ENCODE measurements at regions not wholly inside any gene's neighbourhood (a gene's known extent, or its start where the extent isn't known, plus 50 kb on each side); places are given as distances from the start of the nearest gene placed in this dataset.

- TF ChIP-seq ETS2 (tag; IDR thresholded peaks at IDR 0.05; ENCODE audit: borderline replicate concordance, poor library complexity, severe bottlenecking) (no peak), RCOR1 (IDR thresholded peaks at IDR 0.05; ENCODE audit: borderline replicate concordance in 1 of 2, low read depth in 2 of 2, low read length in 2 of 2) (peak in 1 of 2 experiments; percentile 6; a peak in 1 of 4 replicates), ZNF165 (CRISPR knock-in tag; IDR thresholded peaks at IDR 0.05; ENCODE audit: borderline replicate concordance) (0 out of 2 replicates have a peak, but pooled peaks have one; percentile 54), ZNF76 (CRISPR knock-in tag; IDR thresholded peaks at IDR 0.05; ENCODE audit: borderline replicate concordance) (peak; percentile 85; the same call in 1 of the 2 replicates), PHF8 (IDR thresholded peaks at IDR 0.05; ENCODE audit: borderline replicate concordance, low read length) (peak; percentile 27; the same call in 1 of the 2 replicates), CREB3L1 (IDR thresholded peaks at IDR 0.05; ENCODE audit: borderline replicate concordance, low read depth) (peak; percentile 9; the same call in 1 of the 2 replicates), BACH1 (tag; IDR thresholded peaks at IDR 0.05) (peak; percentile 13; the same call in 1 of the 2 replicates), DIDO1 (tag; IDR thresholded peaks at IDR 0.05; ENCODE audit: low read depth) (0 out of 2 replicates have a peak, but pooled peaks have one; percentile 41), ZFX (CRISPR knock-in tag; IDR thresholded peaks at IDR 0.05) (peak; percentile 79), ZNF740 (CRISPR knock-in tag; IDR thresholded peaks at IDR 0.05) (no peak), ZNF740 (tag; IDR thresholded peaks at IDR 0.05) (0 out of 4 replicates have a peak, but pooled peaks of 1 of the 2 experiments have one; percentile 56), ZKSCAN8 (CRISPR knock-in tag; IDR thresholded peaks at IDR 0.05) (0 out of 2 replicates have a peak, but pooled peaks have one; percentile 2), ZSCAN32 (CRISPR knock-in tag; IDR thresholded peaks at IDR 0.05) (0 out of 2 replicates have a peak, but pooled peaks have one; percentile 38), ZNF395 (CRISPR knock-in tag; IDR thresholded peaks at IDR 0.05) (peak; percentile 90), SUPT5H (IDR thresholded peaks at IDR 0.05) (peak; percentile 2; the same call in 1 of the 2 replicates), HNRNPL (IDR thresholded peaks at IDR 0.05; ENCODE audit: low read depth, low read length) (no peak), RAD21 (CRISPR knock-in tag; conservative IDR thresholded peaks at IDR 0.05 in 1 of 2, IDR thresholded peaks at IDR 0.05 in 1 of 2) (0 out of 4 replicates have a peak, but pooled peaks of 1 of the 2 experiments have one; percentile 5), HIVEP1 (CRISPR knock-in tag; IDR thresholded peaks at IDR 0.05) (0 out of 2 replicates have a peak, but pooled peaks have one; percentile 31), PHTF2 (CRISPR knock-in tag; IDR thresholded peaks at IDR 0.05) (0 out of 2 replicates have a peak, but pooled peaks have one; percentile 64), HDAC8 (tag; IDR thresholded peaks at IDR 0.05) (peak; percentile 54; the same call in 1 of the 2 replicates), BRD4 (IDR thresholded peaks at IDR 0.05) (peak; percentile 88), MCM2 (IDR thresholded peaks at IDR 0.05; ENCODE audit: low read depth) (no peak)
- TF ChIP-seq, protein P1, sequence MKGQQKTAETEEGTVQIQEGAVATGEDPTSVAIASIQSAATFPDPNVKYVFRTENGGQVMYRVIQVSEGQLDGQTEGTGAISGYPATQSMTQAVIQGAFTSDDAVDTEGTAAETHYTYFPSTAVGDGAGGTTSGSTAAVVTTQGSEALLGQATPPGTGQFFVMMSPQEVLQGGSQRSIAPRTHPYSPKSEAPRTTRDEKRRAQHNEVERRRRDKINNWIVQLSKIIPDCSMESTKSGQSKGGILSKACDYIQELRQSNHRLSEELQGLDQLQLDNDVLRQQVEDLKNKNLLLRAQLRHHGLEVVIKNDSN (CRISPR knock-in tag; IDR thresholded peaks at IDR 0.05): peak; percentile 50; the same call in 1 of the 2 replicates
These were observed 114.7 kb upstream of the IRF2BP2 start (continued) for GRCh38 chr1:234724516-234725176.

All from K562 (cell line).